Loucy (cell line): ENCODE measurements at regions not wholly inside any gene's neighbourhood (a gene's known extent, or its start where the extent isn't known, plus 50 kb on each side); places are given as distances from the start of the nearest gene placed in this dataset.
A peak's percentile ranks its signal among the peaks of the same experiment; 100 is the strongest.
"Not testable (repeated sequence)": the region's sequence is repeated elsewhere in the genome, so short reads cannot be mapped to it uniquely, and the experiment has no call there.

Experiments used
- H2AFZ ChIP-seq: fragments of 200-600 bp; sonication (generic); 2 replicates; pipeline ENCODE4 v1.6.0; 2016; ENCODE audit warnings: antibody characterized with exemption, mild to moderate bottlenecking, low read length, moderate library complexity
- H3F3A ChIP-seq: fragments of 200-600 bp; 2 replicates; pipeline ENCODE4 v1.6.0; 2016; ENCODE audit warnings: antibody characterized with exemption, low read depth, mild to moderate bottlenecking
- H3K27me3 ChIP-seq: fragments of 200-600 bp; sonication (generic); 2 replicates; pipeline ENCODE4 v1.6.1; 2014; ENCODE audit warnings: low read length, mild to moderate bottlenecking; ENCODE audit not compliant: insufficient read depth, poor library complexity, severe bottlenecking
- H3K36me3 ChIP-seq: fragments of 200-600 bp; sonication (generic); 2 replicates; pipeline ENCODE4 v1.6.1; 2016; ENCODE audit warnings: low read length; ENCODE audit not compliant: insufficient read depth
- H3K4me1 ChIP-seq: fragments of 200-600 bp; sonication (generic); 2 replicates; pipeline ENCODE4 v1.5.1; 2014; ENCODE audit warnings: low read length, mild to moderate bottlenecking; ENCODE audit not compliant: insufficient read depth, poor library complexity, severe bottlenecking
- H3K4me2 ChIP-seq: fragments of 200-600 bp; sonication (generic); 2 replicates; pipeline ENCODE4 v1.6.0; 2014; ENCODE audit warnings: antibody characterized with exemption, low read length, low read depth, mild to moderate bottlenecking; ENCODE audit not compliant: poor library complexity, severe bottlenecking
- H3K4me3 ChIP-seq: fragments of 200-600 bp; sonication (generic); 2 replicates; pipeline ENCODE4 v1.5.1; 2014; ENCODE audit warnings: low read length, mild to moderate bottlenecking, mixed read lengths; ENCODE audit not compliant: poor library complexity, severe bottlenecking
- H3K79me2 ChIP-seq: fragments of 200-600 bp; sonication (generic); 2 replicates; pipeline ENCODE4 v1.6.1; 2014; ENCODE audit warnings: low read length; ENCODE audit not compliant: insufficient read depth
- H3K9ac ChIP-seq: fragments of 200-600 bp; sonication (generic); 2 replicates; pipeline ENCODE4 v1.6.0; 2014; ENCODE audit warnings: mild to moderate bottlenecking, low read depth, low read length, moderate library complexity; ENCODE audit not compliant: poor library complexity, severe bottlenecking
- H3K9me2 ChIP-seq: fragments of 200-600 bp; sonication (generic); replicated peaks from 2 replicates; pipeline ENCODE4 v1.6.1; 2016; ENCODE audit warnings: low read depth, low read length, mixed read lengths
- H3K9me3 ChIP-seq: fragments of 200-600 bp; sonication (generic); 2 replicates; pipeline ENCODE4 v1.6.1; 2014; ENCODE audit warnings: mild to moderate bottlenecking, antibody characterized with exemption, low read length, low read depth; ENCODE audit not compliant: insufficient read depth
- H4K20me1 ChIP-seq: fragments of 200-600 bp; sonication (generic); 2 replicates; pipeline ENCODE4 v1.6.0; 2014; ENCODE audit warnings: antibody characterized with exemption, low read length, mild to moderate bottlenecking; ENCODE audit not compliant: insufficient read depth, poor library complexity, severe bottlenecking
- CTCF ChIP-seq: fragments of 200-600 bp; sonication (generic); conservative IDR thresholded peaks from 2 replicates; pipeline ENCODE4 v1.5.1; 2014; ENCODE audit warnings: mild to moderate bottlenecking, antibody characterized with exemption, low read length
- EZH2phosphoT487 ChIP-seq: fragments of 200-600 bp; IDR thresholded peaks from 2 replicates; pipeline ENCODE4 v1.6.1; 2018; ENCODE audit warnings: antibody characterized with exemption, mild to moderate bottlenecking, moderate library complexity, borderline replicate concordance

- Histone ChIP-seq H3K9me2 (no peaks in the 10 kb centered on the region), H3K27me3 (no peaks in the 10 kb centered on the region), H3K9me3 (no peaks in the 10 kb centered on the region), H3K4me2 (no peak overlapping the region), H3F3A (no peaks in the 10 kb centered on the region), H3K79me2 (no peaks in the 10 kb centered on the region), H2AFZ (no peak overlapping the region), H4K20me1 (no peaks in the 10 kb centered on the region), H3K36me3 (no peaks in the 10 kb centered on the region), H3K4me3 (no peak overlapping the region), H3K9ac (no peak overlapping the region), H3K4me1 (no peaks in the 10 kb centered on the region)
- TF ChIP-seq EZH2phosphoT487 (no peak), CTCF (no peak)
Observed at GRCh38 chr3:157906627-157907026, 199.6 kb downstream of the SHOX2 start.

- TF ChIP-seq EZH2phosphoT487 (no peak), CTCF (no peak)
- no peak overlapping the region for H3K4me2 ChIP-seq
- H2AFZ ChIP-seq: no peak overlapping the region
- H3F3A ChIP-seq: no peaks in the 10 kb centered on the region
- no peaks in the 10 kb centered on the region for H3K9me2 ChIP-seq
- H3K9ac ChIP-seq: no peak overlapping the region
- no peak overlapping the region for H3K4me3 ChIP-seq
- H3K79me2 ChIP-seq: no peaks in the 10 kb centered on the region
- no peaks in the 10 kb centered on the region for H3K4me1 ChIP-seq
- H3K27me3 ChIP-seq: no peaks in the 10 kb centered on the region
- no peaks in the 10 kb centered on the region for H3K9me3 ChIP-seq
- no peaks in the 10 kb centered on the region for H3K36me3 ChIP-seq
- H4K20me1 ChIP-seq: no peaks in the 10 kb centered on the region
Observed at GRCh38 chr3:157905885-157906284, 200.3 kb downstream of the SHOX2 start.

- not testable (repeated sequence) for H3K9me3 ChIP-seq, H2AFZ ChIP-seq, H4K20me1 ChIP-seq, H3K27me3 ChIP-seq, H3K4me1 ChIP-seq, H3K36me3 ChIP-seq, H3K4me3 ChIP-seq, H3K9me2 ChIP-seq, H3K79me2 ChIP-seq, H3K9ac ChIP-seq, H3K4me2 ChIP-seq, H3F3A ChIP-seq
Observed at GRCh38 chr3:157902680-157903079, 203.5 kb downstream of the SHOX2 start.

- H3K9me3 ChIP-seq: no peaks in the 10 kb centered on the region
- no peaks in the 10 kb centered on the region for H3K27me3 ChIP-seq
- TF ChIP-seq CTCF (peak; percentile 18; the same call in 1 of the 2 replicates), EZH2phosphoT487 (no peak)
- H2AFZ ChIP-seq: no peak overlapping the region
- H3K4me3 ChIP-seq: no peak overlapping the region
- H3K4me1 ChIP-seq: no peaks in the 10 kb centered on the region
- H3F3A ChIP-seq: no peaks in the 10 kb centered on the region
- H3K9ac ChIP-seq: no peak overlapping the region
- H3K4me2 ChIP-seq: no peak overlapping the region
- no peaks in the 10 kb centered on the region for H4K20me1 ChIP-seq
- no peaks in the 10 kb centered on the region for H3K9me2 ChIP-seq
- H3K36me3 ChIP-seq: no peaks in the 10 kb centered on the region
- no peaks in the 10 kb centered on the region for H3K79me2 ChIP-seq
Observed at GRCh38 chr3:157888040-157888439, 218.2 kb downstream of the SHOX2 start.
